ENCODE measurements at regions not wholly inside any gene's neighbourhood (a gene's known extent, or its start where the extent isn't known, plus 50 kb on each side); places are given as distances from the start of the nearest gene placed in this dataset.
"Not testable (repeated sequence)": the region's sequence is repeated elsewhere in the genome, so short reads cannot be mapped to it uniquely, and the experiment has no call there.

- Histone ChIP-seq H3K4me3 (replicated peaks; ENCODE audit: low read depth, low read length) (no peak overlapping the region), H3K36me3 (ENCODE audit: control insufficient read depth, insufficient read depth, low read length) (no peaks in the 10 kb centered on the region), H3K27me3 (replicated peaks; ENCODE audit: control insufficient read depth, insufficient read depth, low read length) (no peaks in the 10 kb centered on the region)
- no peak for DNase-seq (ENCODE audit: extremely low read depth, insufficient read length)
- TF ChIP-seq, protein P1, sequence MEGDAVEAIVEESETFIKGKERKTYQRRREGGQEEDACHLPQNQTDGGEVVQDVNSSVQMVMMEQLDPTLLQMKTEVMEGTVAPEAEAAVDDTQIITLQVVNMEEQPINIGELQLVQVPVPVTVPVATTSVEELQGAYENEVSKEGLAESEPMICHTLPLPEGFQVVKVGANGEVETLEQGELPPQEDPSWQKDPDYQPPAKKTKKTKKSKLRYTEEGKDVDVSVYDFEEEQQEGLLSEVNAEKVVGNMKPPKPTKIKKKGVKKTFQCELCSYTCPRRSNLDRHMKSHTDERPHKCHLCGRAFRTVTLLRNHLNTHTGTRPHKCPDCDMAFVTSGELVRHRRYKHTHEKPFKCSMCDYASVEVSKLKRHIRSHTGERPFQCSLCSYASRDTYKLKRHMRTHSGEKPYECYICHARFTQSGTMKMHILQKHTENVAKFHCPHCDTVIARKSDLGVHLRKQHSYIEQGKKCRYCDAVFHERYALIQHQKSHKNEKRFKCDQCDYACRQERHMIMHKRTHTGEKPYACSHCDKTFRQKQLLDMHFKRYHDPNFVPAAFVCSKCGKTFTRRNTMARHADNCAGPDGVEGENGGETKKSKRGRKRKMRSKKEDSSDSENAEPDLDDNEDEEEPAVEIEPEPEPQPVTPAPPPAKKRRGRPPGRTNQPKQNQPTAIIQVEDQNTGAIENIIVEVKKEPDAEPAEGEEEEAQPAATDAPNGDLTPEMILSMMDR (IDR thresholded peaks at IDR 0.05; ENCODE audit: insufficient read depth, low read length, poor library complexity, severe bottlenecking) = no peak
Measured at GRCh38 chr4:144411119-144411518, 234.8 kb upstream of the HHIP start.

DNA sequence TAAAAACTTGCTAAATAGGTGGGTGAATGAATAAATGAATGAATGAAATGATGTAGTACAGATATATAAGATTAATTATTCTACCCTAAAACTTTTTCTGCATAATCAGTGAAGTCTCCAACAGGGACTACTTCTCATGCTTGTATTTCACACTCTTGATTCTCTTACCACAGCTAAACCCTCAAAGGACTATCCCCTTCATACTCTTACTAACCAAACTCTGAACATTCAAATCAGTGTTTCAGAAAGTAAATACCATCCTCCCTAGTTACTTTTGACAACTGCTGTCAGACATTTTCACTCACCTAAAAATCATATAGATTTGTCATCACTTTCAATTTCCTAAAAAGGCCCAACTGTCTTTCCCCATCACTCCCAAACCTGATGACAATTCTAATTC is 234.3 kb upstream of the HHIP start:
- DNase-seq (ENCODE audit: extremely low read depth, insufficient read length) = no peak
- Histone ChIP-seq H3K36me3 (ENCODE audit: control insufficient read depth, insufficient read depth, low read length) (no peaks in the 10 kb centered on the region), H3K27me3 (replicated peaks; ENCODE audit: control insufficient read depth, insufficient read depth, low read length) (no peaks in the 10 kb centered on the region), H3K4me3 (replicated peaks; ENCODE audit: low read depth, low read length) (no peak overlapping the region)
- TF ChIP-seq, protein P1 (IDR thresholded peaks at IDR 0.05; ENCODE audit: insufficient read depth, low read length, poor library complexity, severe bottlenecking) = no peak

- no peak for DNase-seq (ENCODE audit: extremely low read depth, insufficient read length)
- TF ChIP-seq, protein P1 (IDR thresholded peaks at IDR 0.05; ENCODE audit: insufficient read depth, low read length, poor library complexity, severe bottlenecking) = no peak
- Histone ChIP-seq H3K4me3 (replicated peaks; ENCODE audit: low read depth, low read length) (no peak overlapping the region), H3K36me3 (ENCODE audit: control insufficient read depth, insufficient read depth, low read length) (no peaks in the 10 kb centered on the region), H3K27me3 (replicated peaks; ENCODE audit: control insufficient read depth, insufficient read depth, low read length) (no peaks in the 10 kb centered on the region)
Measured at GRCh38 chr4:144421056-144421455, 224.9 kb upstream of the HHIP start.

GRCh38 chr4:144421839-144422565 is 224.0 kb upstream of the HHIP start:
- TF ChIP-seq, protein P1 (IDR thresholded peaks at IDR 0.05; ENCODE audit: insufficient read depth, low read length, poor library complexity, severe bottlenecking) = no peak
- no peak for DNase-seq (ENCODE audit: extremely low read depth, insufficient read length)

GRCh38 chr4:144423930-144424329 is 222.0 kb upstream of the HHIP start:
- DNase-seq (ENCODE audit: extremely low read depth, insufficient read length) = no peak
- Histone ChIP-seq H3K27me3 (replicated peaks; ENCODE audit: control insufficient read depth, insufficient read depth, low read length) (no peaks in the 10 kb centered on the region), H3K36me3 (ENCODE audit: control insufficient read depth, insufficient read depth, low read length) (no peaks in the 10 kb centered on the region), H3K4me3 (replicated peaks; ENCODE audit: low read depth, low read length) (no peak overlapping the region)
- TF ChIP-seq, protein P1 (IDR thresholded peaks at IDR 0.05; ENCODE audit: insufficient read depth, low read length, poor library complexity, severe bottlenecking) = no peak

More at GRCh38 chr4:144421839-144422565, 224.0 kb upstream of the HHIP start:
- no peaks in the 10 kb centered on the region for H3K36me3 ChIP-seq (ENCODE audit: control insufficient read depth, insufficient read depth, low read length)
- H3K4me3 ChIP-seq (replicated peaks; ENCODE audit: low read depth, low read length) = no peak overlapping the region
- no peaks in the 10 kb centered on the region for H3K27me3 ChIP-seq (replicated peaks; ENCODE audit: control insufficient read depth, insufficient read depth, low read length)

DNA sequence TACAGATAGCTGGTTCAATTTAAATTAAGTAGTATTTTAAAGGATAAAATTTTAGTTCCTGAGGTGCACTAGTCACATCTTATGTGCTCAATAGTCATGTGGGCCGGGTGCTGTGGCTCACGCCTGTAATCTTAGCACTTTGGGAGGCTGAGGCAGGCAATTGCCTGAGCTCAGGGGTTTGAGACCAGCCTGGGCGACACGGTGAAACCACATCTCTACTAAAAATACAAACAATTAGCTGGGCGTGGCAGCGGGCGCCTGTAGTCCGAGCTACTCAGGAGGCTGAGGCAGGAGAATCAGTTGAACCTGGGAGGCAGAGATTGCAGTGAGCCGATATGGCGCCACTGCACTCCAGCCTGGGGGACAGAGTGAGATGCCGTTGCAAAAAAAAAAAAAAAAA is 219.9 kb upstream of the HHIP start:
- not testable (repeated sequence) for H3K27me3 ChIP-seq (replicated peaks; ENCODE audit: control insufficient read depth, insufficient read depth, low read length); H3K36me3 ChIP-seq (ENCODE audit: control insufficient read depth, insufficient read depth, low read length); H3K4me3 ChIP-seq (replicated peaks; ENCODE audit: low read depth, low read length); DNase-seq (ENCODE audit: extremely low read depth, insufficient read length)

All from GM06990 (cell line).